HCT116 (cell line): ENCODE measurements at regions not wholly inside any gene's neighbourhood (a gene's known extent, or its start where the extent isn't known, plus 50 kb on each side); places are given as distances from the start of the nearest gene placed in this dataset.

ENCODE experiments used
- CEBPB ChIP-seq: IDR thresholded peaks from 2 replicates; pipeline ENCODE4 v1.6.1; 2012; ENCODE audit warnings: low read depth
- CTCF ChIP-seq, 3 experiments: fragments of 200-600 bp in 1 of 3; sonication (generic) in 1 of 3; IDR thresholded peaks in 2 of 3; conservative IDR thresholded peaks in 1 of 3; 2 replicates each; pipeline ENCODE4 v1.5.1; 2012 to 2017; ENCODE audit warnings: low read depth in 2 of 3, low read length in 2 of 3, antibody characterized with exemption in 1 of 3, borderline replicate concordance in 1 of 3, control low read depth in 1 of 3, mild to moderate bottlenecking in 1 of 3, mixed read lengths in 1 of 3, mixed run types in 1 of 3, moderate library complexity in 1 of 3; ENCODE audit not compliant: insufficient read depth in 1 of 3
- EZH2 ChIP-seq: fragments of 200-600 bp; sonication (generic); IDR thresholded peaks from 2 replicates; pipeline ENCODE4 v1.6.1; 2017; ENCODE audit warnings: antibody characterized with exemption, mixed run types
- EZH2phosphoT487 ChIP-seq: fragments of 200-600 bp; IDR thresholded peaks from 2 replicates; pipeline ENCODE4 v1.6.1; 2018; ENCODE audit warnings: antibody characterized with exemption, borderline replicate concordance
- JUND ChIP-seq: IDR thresholded peaks from 2 replicates; pipeline ENCODE4 v1.6.1; 2012
- POLR2A ChIP-seq: IDR thresholded peaks from 2 replicates; pipeline ENCODE4 v1.7.0; 2011; ENCODE audit warnings: borderline replicate concordance; ENCODE audit not compliant: insufficient read depth, insufficient read length; ENCODE audit errors: extremely low read depth
- POLR2AphosphoS5 ChIP-seq: IDR thresholded peaks from 2 replicates; pipeline ENCODE4 v1.6.1; 2011; ENCODE audit warnings: mild to moderate bottlenecking, low read depth, low read length, moderate library complexity
- RAD21 ChIP-seq: IDR thresholded peaks from 2 replicates; pipeline ENCODE4 v1.6.1; 2012; ENCODE audit warnings: low read depth, mild to moderate bottlenecking
- REST ChIP-seq: IDR thresholded peaks from 2 replicates; pipeline ENCODE4 v1.6.1; 2012; ENCODE audit warnings: low read depth
- SIN3A ChIP-seq: IDR thresholded peaks from 2 replicates; pipeline ENCODE4 v1.6.1; 2012; ENCODE audit warnings: low read depth
- YY1 ChIP-seq: IDR thresholded peaks from 2 replicates; pipeline ENCODE4 v1.6.1; 2011; ENCODE audit warnings: low read length, low read depth, moderate library complexity, mild to moderate bottlenecking; ENCODE audit not compliant: insufficient replicate concordance; ENCODE audit errors: extremely low read depth

- TF ChIP-seq CTCF (IDR thresholded peaks at IDR 0.05 in 2 of 3, conservative IDR thresholded peaks at IDR 0.05 in 1 of 3; ENCODE audit: borderline replicate concordance in 1 of 3, insufficient read depth in 1 of 3, low read depth in 2 of 3, low read length in 2 of 3) = no peak
- TF ChIP-seq RAD21 = no peak
- TF ChIP-seq JUND = no peak
- TF ChIP-seq POLR2AphosphoS5 = no peak
- TF ChIP-seq YY1 = no peak
- TF ChIP-seq CEBPB = no peak
- TF ChIP-seq EZH2phosphoT487 = no peak
- no peak for TF ChIP-seq REST
- TF ChIP-seq POLR2A = no peak
- no peak for TF ChIP-seq EZH2
- no peak for TF ChIP-seq SIN3A
These were observed 167.3 kb upstream of the SRD5A2 start for GRCh38 chr2:31748041-31748440.
